ENCODE measurements at regions not wholly inside any gene's neighbourhood (a gene's known extent, or its start where the extent isn't known, plus 50 kb on each side); places are given as distances from the start of the nearest gene placed in this dataset.

- no peak for DNase-seq (ENCODE audit: low read depth in 2 of 2)
Observed at GRCh38 chr15:66832664-66833063, 130.6 kb downstream of the SMAD6 start.

GRCh38 chr15:66833371-66833770, 131.3 kb downstream of the SMAD6 start:
- no peak for DNase-seq (ENCODE audit: low read depth in 2 of 2)

GRCh38 chr15:66833803-66834202, 131.8 kb downstream of the SMAD6 start:
- no peak for DNase-seq (ENCODE audit: low read depth in 2 of 2)

GRCh38 chr15:66834881-66835878, 133.1 kb downstream of the SMAD6 start:
- no peak for DNase-seq (ENCODE audit: low read depth in 2 of 2)

- no peak for DNase-seq (ENCODE audit: low read depth in 2 of 2)
Observed at GRCh38 chr15:66836231-66837030, 134.4 kb downstream of the SMAD6 start.

- DNase-seq (ENCODE audit: low read depth in 2 of 2) = no peak
Observed at GRCh38 chr15:66838202-66838601, 136.2 kb downstream of the SMAD6 start.

- DNase-seq (ENCODE audit: low read depth in 2 of 2) = no peak
Observed at GRCh38 chr15:66838671-66839239, 136.7 kb downstream of the SMAD6 start.

- no peak for DNase-seq (ENCODE audit: low read depth in 2 of 2)
Observed at GRCh38 chr15:66839506-66840112, 137.6 kb downstream of the SMAD6 start.

- DNase-seq (ENCODE audit: low read depth in 2 of 2) = no peak
Observed at GRCh38 chr15:66840615-66841390, 138.8 kb downstream of the SMAD6 start.

GRCh38 chr15:66841953-66842681, 140.1 kb downstream of the SMAD6 start:
- DNase-seq (ENCODE audit: low read depth in 2 of 2) = no peak

- DNase-seq (ENCODE audit: low read depth in 2 of 2) = no peak
Observed at GRCh38 chr15:66842710-66843441, 140.8 kb downstream of the SMAD6 start.

GRCh38 chr15:66843581-66843980, 141.5 kb downstream of the SMAD6 start:
- DNase-seq (ENCODE audit: low read depth in 2 of 2) = no peak

- no peak for DNase-seq (ENCODE audit: low read depth in 2 of 2)
Observed at GRCh38 chr15:66844041-66844746, 142.2 kb downstream of the SMAD6 start.

- DNase-seq (ENCODE audit: low read depth in 2 of 2) = no peak
Observed at GRCh38 chr15:66844747-66845145, 142.7 kb downstream of the SMAD6 start.

GRCh38 chr15:66845266-66845785, 143.3 kb downstream of the SMAD6 start:
- no peak for DNase-seq (ENCODE audit: low read depth in 2 of 2)

GRCh38 chr15:66846031-66846430, 144.0 kb downstream of the SMAD6 start:
- DNase-seq (ENCODE audit: low read depth in 2 of 2) = no peak

- DNase-seq (ENCODE audit: low read depth in 2 of 2) = no peak
Observed at GRCh38 chr15:66846811-66847210, 144.8 kb downstream of the SMAD6 start.

- DNase-seq (ENCODE audit: low read depth in 2 of 2) = no peak
Observed at GRCh38 chr15:66847565-66847991, 145.5 kb downstream of the SMAD6 start.

GRCh38 chr15:66848116-66848515, 146.1 kb downstream of the SMAD6 start:
- DNase-seq (ENCODE audit: low read depth in 2 of 2) = no peak
